Right lung (tissue), 2 donors: ENCODE measurements at regions not wholly inside any gene's neighbourhood (a gene's known extent, or its start where the extent isn't known, plus 50 kb on each side); places are given as distances from the start of the nearest gene placed in this dataset.
"Not testable (repeated sequence)": the region's sequence is repeated elsewhere in the genome, so short reads cannot be mapped to it uniquely, and the experiment has no call there.

Experiments
- DNase-seq, 2 donors: peaks; one replicate each; pipeline ENCODE4 v3.0.0-alpha.2; 2013

GRCh38 chr16:86257546-86257945 is 252.8 kb upstream of the FOXF1 start:
- no peak for DNase-seq

DNA sequence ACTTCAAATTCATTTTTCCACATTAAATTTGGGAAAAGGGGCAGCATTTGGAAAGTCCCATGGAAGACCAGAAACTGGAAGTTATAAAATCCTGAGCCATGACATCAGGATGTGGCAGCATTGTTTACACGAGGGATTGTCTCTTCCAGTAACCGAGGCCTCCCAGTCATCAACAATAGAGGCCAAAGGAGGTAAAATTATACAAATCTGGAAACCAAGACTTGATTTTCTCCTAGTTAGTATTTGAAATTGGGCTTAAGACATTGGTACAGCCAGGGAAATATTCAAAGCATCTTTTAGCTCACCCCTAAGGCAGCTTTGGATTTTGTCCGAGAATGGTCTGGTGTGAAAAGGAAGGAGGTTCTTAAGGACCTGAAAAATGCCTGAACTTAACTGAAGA is 251.6 kb upstream of the FOXF1 start:
- no peak for DNase-seq

DNA sequence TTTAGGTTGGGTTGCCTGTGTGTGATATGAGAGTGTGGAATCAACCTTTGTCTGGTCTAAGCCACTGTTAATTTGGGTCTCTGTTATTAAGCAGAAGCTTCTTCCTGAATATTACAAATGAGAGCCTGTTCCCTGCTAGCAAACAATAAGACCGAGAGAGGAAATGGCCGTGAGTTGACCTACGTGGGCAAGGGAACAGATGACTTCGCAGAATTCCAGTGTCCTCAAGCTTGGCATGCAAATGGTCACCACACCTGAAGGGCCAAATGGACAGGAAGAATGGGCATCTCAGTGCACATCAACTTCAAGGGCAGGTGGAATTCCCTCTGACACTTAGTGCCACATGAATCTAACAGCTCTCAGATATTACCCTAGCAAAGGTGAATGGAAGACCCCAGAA is 250.8 kb upstream of the FOXF1 start:
- DNase-seq = no peak

- DNase-seq = no peak
Measured at GRCh38 chr16:86261379-86261778, 248.9 kb upstream of the FOXF1 start.

- not testable (repeated sequence) for DNase-seq
Measured at GRCh38 chr16:86267657-86268056, 242.7 kb upstream of the FOXF1 start.

DNA sequence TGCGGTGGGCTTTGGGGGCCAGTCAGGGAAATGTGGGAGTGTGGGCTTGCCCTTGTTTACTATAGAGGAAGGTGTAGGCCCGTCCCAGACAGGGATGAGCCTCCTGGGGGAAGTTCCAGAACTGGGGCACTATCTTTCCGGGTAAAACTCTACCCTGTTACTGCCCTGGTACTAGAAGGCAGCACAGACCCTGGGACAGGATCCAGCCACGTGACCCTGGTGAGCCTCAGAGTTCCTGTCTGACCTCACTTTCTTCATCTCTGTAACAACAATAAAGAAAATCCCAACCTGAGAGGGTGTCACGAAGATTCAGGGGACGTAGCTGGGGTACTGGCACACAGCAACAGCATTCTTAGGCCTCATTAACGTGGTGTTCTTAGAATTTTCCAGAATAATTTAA is 239.6 kb upstream of the FOXF1 start:
- no peak for DNase-seq

DNA sequence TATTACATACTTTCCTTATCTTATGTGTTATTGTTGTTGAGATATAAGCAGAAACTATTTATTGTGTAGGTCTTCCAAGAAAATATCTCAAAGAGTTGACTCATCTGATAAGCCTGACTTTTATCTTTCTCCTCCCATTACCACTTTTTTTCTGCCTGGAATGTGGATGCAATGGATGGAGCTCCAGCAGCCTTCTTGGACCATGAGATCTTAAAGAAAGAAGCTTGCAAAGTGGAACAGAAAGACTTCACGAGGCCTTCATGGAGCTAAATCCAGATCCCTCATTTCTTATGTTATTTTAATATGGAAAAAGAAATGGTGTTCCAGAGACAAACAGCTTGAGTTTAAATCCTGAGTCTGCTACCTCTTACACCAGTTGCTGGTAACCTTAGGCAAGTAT is 237.6 kb upstream of the FOXF1 start:
- DNase-seq = no peak

DNA sequence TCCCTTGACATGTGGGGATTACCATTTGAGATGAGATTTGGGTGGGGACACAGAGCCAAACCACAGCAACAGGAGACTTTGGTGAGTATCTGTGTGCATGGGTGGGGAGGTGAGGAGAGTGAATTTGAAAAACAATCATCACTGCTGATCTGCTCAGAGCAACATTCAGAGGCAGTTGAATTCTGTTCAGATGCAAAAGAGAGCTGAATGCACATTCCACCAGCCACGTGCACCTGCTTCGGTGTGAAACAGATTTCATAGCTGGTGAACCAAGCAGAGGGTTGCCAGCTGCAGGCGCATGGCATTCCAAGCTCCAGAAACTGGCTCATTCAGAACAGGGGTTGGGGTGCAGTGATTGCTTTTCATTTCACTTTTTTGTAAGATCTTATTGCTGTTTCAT is 233.1 kb upstream of the FOXF1 start:
- DNase-seq = no peak

DNA sequence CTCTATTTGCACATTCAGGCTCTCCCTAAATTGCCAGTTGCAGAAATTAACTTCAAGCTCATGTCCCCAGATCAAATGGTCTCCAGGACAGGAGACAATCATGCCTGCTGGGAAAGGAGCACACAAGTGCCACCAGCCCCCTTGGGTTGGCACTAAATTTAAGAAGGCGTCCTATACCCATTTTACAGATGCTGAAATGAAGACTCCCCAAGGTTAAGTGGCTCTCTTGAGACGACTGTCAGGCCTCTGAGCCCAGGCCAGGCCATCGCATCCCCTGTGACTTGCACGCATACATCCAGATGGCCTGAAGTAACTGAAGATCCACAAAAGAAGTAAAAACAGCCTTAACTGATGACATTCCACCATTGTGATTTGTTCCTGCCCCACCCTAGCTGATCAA is 232.5 kb upstream of the FOXF1 start:
- DNase-seq = not testable (repeated sequence)

- DNase-seq = no peak
Measured at GRCh38 chr16:86281421-86281820, 228.9 kb upstream of the FOXF1 start.

- no peak for DNase-seq
Measured at GRCh38 chr16:86283944-86284343, 226.4 kb upstream of the FOXF1 start.

- no peak for DNase-seq
Measured at GRCh38 chr16:86285421-86285820, 224.9 kb upstream of the FOXF1 start.

DNA sequence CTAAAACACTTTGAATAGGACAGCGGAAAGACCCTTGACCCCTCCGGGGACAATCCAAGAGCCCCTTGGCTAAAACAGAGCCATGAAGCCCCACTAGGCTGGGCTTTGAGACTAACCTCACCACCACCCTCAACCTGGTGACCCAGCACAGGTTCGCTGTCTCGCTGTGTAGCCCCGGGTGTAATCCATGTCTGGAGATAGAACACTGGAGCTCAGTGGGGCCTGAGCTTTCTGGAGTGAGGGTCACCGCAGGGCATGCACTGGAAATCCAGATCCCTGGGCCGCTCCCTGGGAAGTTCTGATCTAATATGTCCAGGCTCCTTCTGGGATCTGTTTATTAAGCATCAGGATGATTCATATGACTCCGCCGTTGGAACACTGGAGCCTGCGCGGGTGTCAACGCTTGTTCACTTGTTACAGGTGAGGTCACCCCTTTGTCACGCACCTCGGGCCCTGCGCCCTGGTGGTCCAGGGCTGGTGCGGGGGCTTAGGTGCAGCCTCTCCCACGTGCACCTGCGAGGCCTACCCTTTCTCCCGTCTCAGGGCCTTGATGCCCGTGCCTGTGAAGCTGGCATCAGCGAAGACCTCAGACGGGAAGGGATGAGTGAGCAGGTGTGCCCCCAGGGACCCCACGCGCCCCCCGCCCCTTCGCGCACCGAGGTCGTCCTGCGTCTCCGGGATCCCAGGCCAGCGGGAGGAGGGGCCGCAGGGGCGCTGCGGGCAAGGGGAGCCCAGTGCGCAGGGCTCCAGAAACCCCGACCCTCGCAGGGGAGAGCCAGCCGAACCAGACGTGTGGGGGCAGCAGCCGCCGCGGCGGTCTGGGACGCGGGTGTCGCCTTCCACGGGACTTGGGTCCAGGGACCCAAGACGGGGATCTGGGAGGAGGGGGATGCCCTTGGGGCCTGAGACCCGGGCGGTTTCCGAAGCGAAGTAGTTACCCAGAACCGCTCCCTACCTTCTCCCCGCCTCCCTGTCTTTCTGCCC is 224.1 kb upstream of the FOXF1 start:
- no peak for DNase-seq

DNA sequence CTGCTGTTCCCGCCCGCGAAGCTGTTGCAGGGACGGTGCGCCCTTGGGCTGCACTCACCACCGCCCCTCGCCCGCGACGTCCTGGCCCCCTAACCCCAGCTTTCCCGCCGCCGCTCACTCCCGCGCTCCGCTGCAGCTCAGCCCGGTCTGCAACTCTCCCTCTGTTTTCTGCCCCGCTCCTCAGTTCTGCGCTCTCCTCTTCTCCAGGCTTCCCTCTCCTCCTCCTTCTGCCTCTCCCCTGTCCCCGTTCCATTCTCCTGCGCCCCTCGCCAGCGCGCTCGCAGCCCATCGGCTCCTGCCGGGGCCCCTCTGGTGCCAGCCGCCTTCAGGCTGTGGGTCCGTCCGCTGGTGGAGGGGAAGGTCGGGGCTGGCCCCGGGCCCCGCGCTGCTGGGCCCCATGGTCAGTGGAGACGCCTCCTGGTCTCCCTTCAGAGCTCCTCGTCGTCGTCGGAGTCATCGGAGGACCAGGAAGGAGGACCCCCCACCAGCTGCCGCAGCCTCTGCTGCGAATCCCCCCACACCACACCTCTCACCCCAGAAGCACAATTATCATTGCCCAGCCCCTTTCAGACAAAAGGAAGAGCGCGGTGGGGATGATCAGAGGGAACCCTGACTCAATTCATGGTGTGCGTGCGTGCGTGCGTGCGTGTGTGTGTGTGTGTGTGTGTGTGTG is 223.2 kb upstream of the FOXF1 start:
- no peak for DNase-seq

GRCh38 chr16:86287664-86288201 is 222.6 kb upstream of the FOXF1 start:
- DNase-seq = no peak

DNA sequence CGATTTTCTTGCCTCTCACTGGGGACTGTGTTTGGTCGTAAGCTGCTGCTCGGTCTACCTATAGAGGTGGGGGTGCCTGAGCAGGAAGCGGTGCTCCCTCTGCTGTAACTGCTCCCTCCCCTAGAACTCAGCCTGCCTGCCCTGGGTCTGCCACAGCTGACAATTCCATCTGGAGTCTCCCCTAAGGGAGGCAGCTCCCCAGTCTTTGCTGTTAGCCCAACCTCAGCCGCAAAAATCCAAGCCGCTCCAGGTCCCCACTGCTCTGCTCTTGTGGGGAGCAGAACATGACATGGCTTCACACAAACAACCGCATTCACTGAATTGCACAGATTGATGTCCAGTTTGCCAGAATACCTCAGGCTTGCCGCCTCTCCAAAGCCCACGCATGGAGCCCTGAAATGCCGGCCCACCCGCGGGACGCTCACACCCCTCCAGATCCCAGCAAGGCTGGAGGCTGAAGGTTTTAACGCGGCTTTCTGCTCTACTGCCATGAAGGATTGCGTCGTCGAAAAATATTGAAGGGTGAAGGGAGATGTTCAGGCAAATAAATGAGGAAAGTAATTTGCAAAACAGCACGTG is 221.5 kb upstream of the FOXF1 start:
- no peak for DNase-seq

GRCh38 chr16:86289304-86289703 is 221.0 kb upstream of the FOXF1 start:
- DNase-seq = no peak

DNA sequence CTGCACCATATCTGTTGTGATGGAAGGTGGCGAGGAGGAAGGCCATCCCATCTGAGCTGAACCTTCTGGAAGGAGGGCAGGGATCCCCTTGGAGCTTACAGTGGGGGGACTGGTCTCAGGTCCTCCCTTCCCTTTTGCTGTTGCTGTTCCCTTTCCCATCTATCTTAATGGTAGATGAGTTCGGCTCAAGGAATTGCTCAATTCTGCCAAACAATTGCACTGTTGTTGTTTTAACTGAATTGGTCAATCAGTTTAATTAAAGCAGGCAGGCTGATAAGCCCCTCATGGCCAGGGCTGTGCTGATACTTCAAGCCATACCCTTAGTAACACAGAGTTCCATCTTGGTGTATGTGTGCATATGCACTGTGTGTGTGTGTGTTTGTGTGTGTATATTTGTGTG is 220.4 kb upstream of the FOXF1 start:
- no peak for DNase-seq

DNA sequence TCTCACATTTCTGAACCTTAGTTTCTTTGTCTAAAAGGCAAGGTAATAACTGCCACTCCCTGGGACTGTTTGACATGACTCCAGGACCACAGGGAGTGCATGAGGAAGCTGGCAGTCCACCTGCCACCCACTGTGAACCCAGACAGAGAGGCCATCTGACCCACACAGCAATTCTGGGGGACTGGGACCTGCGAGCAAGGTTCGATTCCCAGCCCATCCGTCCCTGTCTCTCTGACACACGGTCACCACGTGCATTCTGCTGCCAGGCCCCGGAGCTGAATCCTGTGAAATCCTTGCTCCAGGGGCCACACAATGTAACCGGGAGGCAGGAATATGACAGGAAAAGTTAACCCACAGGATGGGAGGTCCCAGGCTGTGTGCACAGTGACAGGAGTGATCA is 218.8 kb upstream of the FOXF1 start:
- no peak for DNase-seq

- no peak for DNase-seq
Measured at GRCh38 chr16:86292171-86292775, 218.1 kb upstream of the FOXF1 start.

- DNase-seq = no peak
Measured at GRCh38 chr16:86292942-86293341, 217.4 kb upstream of the FOXF1 start.

DNA sequence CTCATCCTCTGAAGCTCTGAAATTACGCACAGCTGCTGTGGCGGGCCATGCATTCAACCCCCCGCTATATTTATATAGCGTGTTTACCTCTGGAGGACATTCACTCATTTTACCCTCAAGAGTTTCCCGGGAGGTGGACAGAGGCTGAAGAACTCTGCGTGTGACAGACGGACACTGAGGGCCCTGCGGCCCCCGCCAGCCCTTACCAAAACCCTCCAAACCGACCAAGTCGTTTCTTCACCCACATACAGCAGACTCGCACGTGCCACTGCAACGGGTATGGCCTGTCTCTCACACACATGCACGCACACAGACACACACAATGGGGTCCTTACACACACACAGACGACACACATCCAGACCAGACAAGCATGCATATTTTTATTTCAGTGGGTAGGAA is 216.4 kb upstream of the FOXF1 start:
- DNase-seq = no peak
